ENCODE measurements at regions not wholly inside any gene's neighbourhood (a gene's known extent, or its start where the extent isn't known, plus 50 kb on each side); places are given as distances from the start of the nearest gene placed in this dataset.
"Not testable (repeated sequence)": the region's sequence is repeated elsewhere in the genome, so short reads cannot be mapped to it uniquely, and the experiment has no call there.

DNA sequence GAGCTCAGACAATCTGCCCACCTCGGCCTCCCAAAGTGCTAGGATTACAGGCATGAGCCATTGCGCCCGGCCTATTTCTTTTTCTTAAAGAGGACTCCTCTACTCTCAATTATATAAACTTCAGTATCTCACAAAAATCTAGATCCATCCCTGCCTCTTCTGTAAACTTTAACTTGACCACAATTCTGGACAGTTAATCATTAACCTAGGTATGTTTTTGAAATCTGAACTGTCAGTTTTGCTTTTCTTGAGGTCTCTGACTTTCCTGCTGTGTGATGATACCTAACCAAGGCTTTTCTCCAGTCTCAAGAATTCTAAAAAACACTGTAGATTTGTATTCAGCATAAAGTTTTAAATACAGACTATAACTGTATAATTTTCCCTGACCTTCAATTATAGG is 388.2 kb upstream of the SYNCRIP start:
- FAIRE-seq = no peak

DNA sequence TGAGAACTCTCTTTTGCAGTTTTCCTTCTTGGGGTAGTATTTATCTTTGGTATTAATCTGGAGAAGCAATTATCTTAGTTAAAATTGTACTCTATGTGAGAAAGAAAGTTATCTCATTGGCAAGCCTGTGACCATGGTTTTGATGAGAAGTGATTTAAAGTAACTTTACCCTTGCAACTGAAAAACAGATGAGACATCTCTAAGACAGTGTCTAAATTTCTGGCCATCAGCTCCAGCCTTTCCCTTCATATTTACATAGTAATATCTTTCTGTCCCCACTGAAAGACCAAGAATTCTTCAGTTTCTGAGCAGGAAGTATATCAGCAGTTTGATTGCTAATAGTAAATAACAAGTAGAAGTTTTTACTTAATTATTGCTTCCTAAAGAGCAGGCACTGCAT is 386.1 kb upstream of the SYNCRIP start:
- FAIRE-seq = no peak

DNA sequence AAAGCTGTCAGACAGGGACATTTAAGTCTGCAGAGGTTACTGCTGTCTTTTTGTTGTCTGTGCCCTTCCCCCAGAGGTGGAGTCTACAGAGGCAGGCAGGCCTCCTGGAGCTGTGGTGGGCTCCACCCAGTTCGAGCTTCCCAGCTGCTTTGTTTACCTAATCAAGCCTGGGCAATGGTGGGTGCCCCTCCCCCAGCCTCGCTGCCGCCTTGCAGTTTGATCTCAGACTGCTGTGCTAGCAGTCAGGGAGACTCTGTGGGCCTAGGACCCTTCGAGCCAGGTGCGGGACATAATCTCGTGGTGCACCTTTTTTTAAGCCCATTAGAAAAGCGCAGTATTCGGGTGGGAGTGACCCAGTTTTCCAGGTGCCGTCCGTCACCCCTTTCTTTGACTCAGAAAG is 384.2 kb upstream of the SYNCRIP start:
- FAIRE-seq = not testable (repeated sequence)

DNA sequence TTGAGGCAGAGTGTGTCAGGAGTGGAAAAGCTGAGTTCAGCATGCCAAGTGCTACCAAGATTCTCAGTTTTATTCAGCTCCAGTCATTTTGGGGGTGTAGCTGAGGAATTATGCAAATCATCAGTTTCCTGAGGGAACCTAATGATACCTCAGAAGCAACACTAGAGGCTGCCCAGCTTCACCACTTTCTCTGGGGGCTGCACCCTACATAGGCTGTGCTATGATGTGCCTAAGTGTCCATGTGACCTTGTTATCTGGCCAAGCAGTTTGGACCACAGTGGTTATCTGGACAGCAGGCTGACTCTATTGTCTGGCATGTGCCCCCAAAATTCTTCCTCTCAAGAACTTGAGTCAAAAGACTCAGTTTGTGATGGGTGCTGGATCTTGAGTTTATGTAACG is 374.6 kb upstream of the SYNCRIP start:
- FAIRE-seq = no peak

DNA sequence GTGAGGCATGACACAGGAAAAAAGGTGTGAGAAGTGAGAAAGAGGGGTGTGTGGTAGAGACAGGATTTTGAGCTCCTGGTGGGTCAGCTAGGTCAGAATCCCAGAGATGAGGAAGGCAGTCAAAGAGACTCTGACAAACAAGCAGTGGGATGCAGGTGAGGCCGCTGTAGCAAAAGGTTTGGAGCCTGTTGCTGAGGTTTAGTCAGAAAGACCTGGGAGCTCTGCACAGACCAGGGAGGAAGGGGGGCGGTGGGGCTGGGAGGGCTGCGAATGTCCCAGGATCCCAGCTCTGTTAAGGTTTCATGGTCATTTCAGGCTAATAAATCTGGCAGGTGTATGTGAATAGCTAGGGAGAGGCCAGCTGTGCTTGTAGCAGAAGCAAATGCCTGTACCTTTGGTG is 373.9 kb upstream of the SYNCRIP start:
- FAIRE-seq = no peak

DNA sequence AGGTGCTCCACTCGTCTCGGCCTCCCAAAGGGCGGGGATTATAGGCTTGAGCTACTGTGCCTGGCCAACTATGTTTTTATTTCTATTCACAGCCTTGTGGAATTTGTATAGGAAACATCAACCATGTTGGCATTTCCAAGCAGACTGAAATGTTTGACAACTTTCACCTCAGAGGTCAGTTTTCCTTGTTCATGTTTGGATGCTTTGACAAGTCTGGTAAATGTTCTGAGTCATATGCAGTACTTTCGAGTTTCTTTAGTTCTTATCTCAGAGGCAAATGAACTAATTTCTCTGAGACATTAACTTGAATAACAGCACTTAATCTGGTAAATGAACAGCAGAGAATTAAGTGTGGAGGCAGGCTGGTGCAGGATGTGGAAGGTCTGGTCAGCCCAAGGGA is 373.4 kb upstream of the SYNCRIP start:
- no peak for FAIRE-seq

DNA sequence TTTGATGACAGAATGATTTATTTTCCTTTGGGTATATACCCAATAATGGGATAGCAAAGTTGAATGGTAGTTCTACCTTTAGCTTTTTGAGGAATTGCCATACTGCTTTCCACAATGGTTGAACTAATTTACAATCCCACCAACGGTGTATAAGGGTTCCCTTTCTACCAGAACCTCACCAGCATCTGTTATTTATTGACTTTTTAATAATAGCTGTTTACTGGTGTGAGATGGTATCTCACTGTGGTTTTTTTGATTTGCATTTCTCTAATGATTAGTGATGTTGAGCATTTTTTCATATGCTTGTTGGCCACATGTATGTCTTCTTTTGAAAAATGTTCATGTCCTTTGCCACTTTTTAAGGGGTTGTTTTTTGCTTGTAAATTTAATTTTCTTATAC is 370.3 kb upstream of the SYNCRIP start:
- not testable (repeated sequence) for FAIRE-seq

DNA sequence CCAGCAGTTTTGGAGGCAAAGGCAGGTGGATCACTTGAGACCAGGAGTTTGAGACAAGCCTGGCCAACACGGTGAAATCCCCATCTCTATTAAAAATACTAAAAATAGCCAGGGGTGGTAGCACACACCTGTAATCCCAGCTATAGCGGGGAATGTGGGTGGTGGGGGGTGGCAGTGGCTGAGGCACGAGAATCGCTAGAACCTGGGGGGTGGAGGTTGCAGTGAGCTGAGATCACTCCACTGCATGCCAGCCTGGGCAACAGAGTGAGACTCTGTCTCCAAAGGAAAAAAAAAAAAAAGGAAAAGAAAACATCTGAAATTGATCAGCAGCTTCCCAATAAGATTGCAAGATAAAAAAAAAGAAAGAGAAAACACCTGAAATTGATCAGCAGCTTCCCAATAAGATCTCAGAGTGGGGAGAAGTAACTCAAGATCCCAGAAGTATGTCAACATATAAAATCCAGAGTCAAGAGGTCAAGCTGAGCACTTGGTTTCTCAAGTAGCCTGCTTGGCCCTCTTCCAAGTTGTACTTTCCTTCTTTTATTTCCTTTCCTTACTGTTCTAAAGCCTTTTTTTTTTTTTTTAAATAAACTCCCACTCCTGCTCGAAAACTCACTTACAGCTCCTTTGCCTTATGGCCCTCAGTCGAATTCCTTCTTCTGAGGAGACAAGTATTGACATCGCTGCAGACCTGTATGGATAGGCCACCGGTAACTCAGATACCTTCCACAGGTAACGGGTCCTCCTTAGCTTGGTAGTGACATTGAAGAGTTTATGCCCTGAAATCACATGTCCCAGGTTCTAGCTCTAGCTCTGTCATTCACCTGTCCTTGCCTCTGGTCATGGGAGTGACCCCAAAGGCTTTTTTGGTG is 368.5 kb upstream of the SYNCRIP start:
- FAIRE-seq = no peak

DNA sequence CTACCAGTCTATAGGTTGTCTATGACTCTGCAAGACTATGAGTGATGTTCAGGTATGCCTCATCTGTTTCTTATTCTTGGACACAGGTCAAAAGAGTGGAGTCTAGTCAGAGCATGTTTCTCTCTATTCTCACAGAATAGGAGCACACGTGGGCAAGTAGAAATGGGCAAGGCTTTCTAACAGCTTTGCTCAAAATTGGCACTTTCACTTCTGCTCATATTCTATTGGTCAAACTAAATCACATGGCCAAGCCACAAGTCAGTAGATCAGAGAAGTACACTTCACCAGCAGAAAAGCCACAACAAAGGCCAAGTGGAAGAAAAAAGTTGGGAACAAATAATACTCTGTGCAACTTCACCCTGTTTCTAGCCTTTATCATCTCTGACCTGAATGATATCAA is 354.5 kb upstream of the SYNCRIP start:
- FAIRE-seq = no peak

DNA sequence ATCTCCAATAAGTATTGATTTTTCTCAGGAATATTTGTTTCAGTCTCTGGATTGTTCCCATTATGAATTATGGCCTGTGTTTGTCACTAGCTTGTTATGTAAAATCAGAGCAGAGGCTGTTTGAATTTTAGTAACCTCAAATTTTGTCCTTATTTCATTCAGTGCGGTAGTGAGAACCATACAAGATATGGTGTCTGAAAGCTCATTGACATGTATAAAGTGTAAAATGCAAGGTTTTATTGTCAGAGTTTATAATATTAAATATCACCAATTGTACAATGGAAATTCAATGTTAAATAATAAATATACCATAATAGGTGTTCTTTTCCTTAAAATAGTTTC is 353.3 kb upstream of the SYNCRIP start:
- no peak for FAIRE-seq

DNA sequence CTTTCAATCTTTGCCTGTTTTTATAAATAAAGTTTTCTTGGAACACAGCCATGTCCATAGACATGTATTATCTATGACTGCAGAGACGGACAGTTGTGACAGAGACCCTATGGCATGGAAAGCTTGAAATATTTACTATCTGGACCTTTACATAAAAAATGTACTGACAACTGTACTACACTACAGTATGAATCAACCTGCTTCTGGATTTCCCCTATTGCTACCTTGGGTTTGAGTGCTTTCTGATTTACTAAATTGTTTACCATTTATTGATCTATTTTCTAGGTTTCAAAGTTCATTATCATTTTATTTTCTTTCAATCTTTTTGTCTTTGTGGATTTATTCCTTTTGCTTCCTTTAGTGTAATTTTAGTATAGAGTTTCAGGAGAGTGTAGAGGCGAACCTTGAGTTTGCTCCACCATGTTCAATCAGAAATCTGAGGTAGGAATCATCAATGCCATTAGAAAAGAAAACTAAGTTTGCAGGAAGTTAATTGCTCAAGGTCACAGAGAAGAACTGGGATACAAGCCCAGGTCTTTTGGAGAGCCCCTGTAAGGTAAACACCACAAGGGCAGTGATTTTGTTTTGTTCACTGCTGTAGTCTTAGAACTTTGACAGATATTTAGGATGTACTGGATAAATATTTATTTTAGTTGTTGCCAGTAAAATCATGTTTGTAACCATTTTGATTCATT is 352.8 kb upstream of the SYNCRIP start:
- no peak for FAIRE-seq

DNA sequence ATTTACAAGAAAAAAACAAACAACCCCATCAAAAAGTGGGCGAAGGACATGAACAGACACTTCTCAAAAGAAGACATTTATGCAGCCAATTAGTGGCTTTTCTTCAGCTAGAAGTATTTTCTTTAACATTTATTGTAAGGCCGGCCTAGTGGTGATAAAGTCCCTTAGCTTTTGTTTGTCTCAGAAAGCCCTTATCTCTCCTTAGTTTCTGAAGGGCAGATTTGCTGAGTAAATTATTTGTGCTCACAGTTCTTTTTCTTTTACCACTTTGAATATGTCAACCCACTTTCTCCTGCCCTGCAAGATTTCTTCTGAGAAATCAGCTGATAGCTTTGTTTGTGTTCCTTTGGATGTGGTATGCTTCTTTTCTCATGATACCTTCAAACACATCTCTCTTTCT is 344.0 kb upstream of the SYNCRIP start:
- no peak for FAIRE-seq

DNA sequence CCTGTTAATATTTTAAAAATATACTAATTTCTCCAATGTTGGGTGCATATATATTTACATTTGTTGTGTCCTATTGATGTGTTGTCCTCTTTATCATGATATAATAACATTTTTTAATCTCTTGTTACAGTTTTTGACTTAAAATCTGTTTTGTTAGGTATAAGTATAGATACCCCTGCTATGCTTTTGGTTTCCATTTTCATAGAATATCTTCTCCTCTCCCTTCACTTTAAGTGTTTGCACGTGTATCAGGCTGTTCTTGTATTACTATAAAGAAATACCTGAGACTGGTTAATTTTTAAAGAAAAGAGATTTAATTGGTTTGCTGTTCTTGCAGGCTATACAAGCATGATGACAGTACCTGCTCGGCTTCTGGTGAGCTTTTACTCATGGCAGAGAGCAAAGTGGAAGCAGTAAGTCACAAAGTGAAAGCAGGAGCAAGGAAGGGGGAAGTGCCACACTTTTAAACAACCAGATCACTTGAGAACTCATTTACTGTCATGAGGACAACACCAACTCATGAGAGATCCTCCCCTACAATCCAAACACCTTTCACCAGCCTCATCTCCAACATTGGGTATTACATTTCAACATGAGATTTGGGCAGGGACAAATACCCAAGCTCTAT is 340.5 kb upstream of the SYNCRIP start:
- no peak for FAIRE-seq

DNA sequence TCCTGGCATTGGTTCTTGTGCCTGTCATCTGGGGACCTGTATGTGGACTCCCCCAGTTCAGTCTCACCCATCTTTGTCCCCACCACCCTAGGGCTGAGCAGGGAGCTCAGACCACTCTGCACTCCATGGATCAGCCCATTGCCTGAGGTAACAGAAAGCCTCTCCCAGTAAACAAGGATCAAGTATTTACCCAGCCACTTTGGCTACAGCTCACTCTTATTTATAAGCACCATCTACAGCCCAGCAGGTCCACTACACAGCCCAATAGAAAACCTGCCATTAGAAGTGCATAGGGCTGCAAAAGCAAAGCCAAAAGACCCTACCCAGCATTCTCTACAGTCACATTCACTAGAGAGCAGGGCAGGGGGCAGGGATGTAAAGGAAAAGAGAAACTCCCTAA is 335.0 kb upstream of the SYNCRIP start:
- no peak for FAIRE-seq

DNA sequence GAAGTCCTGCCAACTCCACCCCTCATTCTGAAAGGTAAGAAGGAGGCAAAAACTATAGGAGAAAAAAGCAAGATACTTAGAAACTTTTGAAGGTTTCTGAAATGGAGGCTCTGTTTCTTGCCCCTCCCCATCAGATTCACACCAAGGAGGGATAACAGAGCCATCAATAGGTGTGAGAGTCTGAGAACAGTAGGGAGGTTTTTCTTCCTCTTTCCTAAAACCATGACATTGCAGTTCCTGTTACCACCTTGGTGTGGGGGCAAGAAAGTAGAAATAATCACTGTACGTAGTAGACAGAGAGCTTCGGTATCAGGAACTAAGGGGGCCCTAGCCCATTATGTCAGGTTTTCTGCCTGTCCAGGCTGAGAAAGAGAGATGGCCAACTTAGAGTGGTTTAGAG is 333.3 kb upstream of the SYNCRIP start:
- no peak for FAIRE-seq

DNA sequence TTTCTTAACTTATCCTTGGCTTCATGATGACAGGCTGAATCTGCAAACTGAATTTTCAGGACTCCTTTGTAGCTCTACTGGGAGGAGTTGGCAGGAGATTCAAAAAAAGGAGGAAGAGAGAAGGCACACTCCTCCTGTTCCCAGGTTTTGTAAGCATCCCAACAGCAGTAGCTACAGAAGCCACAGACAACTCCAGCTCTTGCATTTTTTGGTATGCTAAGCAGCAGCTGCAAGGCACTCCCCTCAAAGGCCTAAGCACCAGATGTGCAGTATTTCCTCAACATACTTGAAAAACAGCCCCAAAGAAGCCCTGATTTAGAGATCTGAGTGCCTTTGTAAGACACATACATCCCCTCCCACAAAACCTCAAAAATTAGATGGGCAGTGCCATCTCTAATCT is 328.6 kb upstream of the SYNCRIP start:
- no peak for FAIRE-seq

DNA sequence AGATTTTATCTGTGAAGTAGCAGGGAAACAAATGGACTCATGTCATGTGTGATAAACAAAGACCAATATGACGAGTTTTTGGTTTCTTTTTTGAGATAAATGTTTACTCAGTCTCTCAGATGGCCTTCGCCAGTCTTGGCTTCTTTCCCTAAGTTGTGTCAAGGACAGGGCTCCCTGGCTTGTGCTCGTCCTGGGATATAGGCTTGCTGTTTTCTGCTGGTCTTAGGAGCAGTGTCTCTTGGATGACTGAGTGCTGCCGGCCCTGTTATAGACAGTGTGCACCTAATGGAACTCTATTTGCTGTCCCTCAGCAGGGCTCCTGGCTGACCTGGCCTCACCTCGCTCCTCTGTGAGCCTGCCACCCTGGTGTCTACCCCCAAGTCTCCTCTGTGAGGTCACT is 324.1 kb upstream of the SYNCRIP start:
- no peak for FAIRE-seq

DNA sequence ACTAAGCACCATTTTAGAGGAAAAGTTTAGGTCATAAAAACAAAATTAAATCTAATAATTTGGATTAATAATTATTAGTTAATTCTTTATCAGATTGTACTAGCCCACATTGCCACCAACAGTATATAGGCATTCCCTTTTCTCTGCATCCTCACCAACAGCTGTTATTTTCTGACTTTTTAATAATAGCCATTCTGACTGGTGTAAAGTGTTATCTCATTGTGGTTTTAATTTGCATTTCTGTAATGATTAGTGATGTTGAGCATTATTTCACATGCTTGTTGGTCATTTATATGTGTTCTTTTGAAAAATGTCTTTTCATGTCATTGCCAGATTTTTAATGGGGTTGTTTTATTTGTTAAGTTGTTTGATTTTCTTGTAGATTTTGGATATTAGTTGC is 319.1 kb upstream of the SYNCRIP start:
- no peak for FAIRE-seq

DNA sequence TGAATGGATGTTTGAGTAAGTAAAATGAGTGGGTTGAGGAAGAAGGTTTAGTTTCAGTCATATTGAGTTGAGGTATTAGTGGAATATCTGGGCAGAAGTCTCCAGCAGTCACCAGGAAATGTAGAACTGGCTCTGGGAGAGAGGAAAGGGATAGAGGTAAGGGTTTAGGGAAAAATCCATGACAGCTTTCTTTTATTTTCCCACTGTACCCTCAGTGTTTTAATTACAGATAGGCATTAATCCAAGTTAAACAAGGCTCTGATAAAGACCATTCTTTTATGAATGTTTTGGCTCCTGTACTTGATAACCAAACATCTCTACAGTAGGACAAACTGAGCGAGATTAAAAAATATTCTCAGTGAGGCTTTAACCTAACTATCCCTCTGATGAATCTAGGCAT is 318.4 kb upstream of the SYNCRIP start:
- no peak for FAIRE-seq

DNA sequence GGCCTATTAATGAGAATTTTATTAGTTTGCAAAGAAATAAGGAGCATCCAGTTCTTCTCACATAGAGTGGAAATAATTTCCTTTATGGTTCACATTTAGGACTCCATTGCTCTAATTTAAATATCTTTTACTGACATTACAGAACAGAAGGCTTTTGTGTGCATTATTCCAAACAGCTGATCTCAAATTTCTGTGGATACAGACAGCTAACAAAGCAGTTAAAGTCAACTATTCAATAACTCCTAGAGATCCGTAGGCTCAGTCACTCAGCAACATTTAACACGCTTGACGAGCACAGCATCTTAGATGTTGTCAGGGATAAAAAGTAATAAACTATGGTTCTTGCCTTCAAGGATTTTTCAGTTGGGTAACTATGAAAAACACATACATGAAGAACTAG is 305.8 kb upstream of the SYNCRIP start:
- no peak for FAIRE-seq

DNA sequence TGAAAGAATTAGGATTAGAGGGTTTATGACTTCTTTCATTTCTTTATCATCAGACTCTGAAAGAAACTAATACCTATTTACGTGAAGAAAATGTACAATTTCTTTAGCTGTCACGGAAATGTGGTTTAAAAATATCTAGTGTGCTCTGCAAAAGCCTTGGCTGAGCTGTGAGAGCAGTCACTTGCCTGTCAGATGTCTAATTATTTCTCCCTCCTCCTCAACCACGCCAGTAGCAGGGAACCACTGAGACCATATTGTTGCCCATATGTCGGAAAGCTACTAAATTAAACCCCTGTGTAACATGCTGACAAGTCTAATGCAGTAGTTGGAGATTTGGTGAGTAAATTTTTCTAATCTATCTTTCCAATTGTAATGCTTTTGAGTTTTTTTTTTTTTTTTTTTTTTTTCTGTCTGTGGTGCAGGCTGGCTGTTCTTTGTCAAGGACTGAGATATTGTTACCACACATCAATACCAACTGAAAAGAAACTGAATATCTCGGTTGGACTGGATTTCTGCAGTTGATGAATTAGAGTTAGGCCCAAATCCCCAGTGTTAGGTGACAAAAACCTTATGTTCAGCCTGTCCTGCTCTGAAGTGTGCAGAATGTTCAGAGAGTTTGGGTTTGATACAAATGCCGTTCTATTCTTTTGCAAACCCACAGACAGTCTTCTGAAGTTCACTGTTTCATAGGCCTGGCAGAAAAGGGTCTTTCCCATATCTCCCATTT is 302.9 kb upstream of the SYNCRIP start:
- no peak for FAIRE-seq

DNA sequence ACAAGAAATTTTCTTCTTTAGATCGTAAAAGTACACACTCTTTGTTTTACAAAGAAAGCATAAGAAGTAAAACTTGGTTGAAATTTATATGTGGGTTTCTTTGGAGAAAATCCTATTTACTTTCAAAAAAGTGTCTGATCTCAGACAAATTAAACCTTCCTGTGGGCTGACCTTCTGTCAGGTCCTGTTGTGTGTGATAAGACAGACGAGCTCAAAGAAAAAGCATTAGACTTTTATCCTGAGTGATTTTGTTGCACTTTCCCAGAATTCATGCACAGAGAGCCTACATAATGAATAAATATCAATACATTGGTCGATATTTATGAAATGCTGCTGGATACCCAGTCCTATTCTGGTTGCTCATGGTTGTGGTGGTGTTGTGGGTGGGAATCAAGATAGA is 302.1 kb upstream of the SYNCRIP start:
- FAIRE-seq = no peak

DNA sequence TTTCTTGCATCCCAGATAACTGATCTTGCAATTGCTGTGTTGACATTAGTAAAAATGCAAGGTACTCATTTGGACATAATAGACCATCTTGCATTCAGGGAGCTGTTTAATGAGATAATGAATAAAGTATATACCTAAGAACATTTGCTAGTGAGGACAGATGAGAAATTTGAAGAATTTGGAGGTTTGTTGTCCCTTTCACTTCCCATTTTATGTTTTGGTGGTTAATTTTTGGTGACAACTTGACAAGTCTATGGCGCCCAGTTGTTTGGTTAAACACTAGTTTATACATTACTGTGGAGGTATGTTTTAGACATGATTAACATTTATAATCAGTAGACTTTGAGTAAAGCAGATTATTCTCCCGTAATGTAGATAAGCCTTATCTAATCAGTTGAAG is 300.2 kb upstream of the SYNCRIP start:
- FAIRE-seq = no peak

DNA sequence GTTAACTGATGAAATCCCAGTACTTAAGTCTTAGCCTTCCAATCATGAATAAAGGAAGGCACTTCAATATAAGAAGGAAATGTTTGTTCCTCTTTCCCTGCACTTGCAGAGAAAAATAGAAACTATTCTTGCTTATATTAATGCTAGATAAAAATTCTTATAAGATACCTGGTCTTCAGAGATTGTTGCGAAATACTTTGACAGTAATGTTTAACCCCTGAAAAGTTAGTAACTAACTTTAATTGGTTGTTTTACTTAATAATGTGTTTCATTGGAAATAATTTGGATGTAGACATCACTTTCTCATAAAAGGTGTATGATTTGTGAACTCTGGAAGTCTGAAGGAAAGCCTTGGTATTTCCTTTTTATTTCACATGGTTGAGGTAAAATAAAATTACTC is 294.2 kb upstream of the SYNCRIP start:
- no peak for FAIRE-seq
